Left renal pelvis (tissue), 4 donors: ENCODE measurements at regions not wholly inside any gene's neighbourhood (a gene's known extent, or its start where the extent isn't known, plus 50 kb on each side); places are given as distances from the start of the nearest gene placed in this dataset.

Experiments
- DNase-seq, 4 donors: peaks; one replicate each; pipeline ENCODE4 v3.0.0-alpha.2; 2013; ENCODE audit warnings: low read depth in 4 of 4, low spot score in 3 of 4

- DNase-seq: no peak
Observed at GRCh38 chr3:64924961-64925360, 237.2 kb upstream of the ADAMTS9 start.

GRCh38 chr3:64922213-64922612 lies 234.4 kb upstream of the ADAMTS9 start:
- no peak for DNase-seq

GRCh38 chr3:64921281-64922065 lies 233.7 kb upstream of the ADAMTS9 start:
- no peak for DNase-seq

GRCh38 chr3:64919934-64920333 lies 232.1 kb upstream of the ADAMTS9 start:
- DNase-seq: no peak

GRCh38 chr3:64918989-64919388 lies 231.2 kb upstream of the ADAMTS9 start:
- no peak for DNase-seq

GRCh38 chr3:64917914-64918453 lies 230.2 kb upstream of the ADAMTS9 start:
- DNase-seq: no peak

- no peak for DNase-seq
Observed at GRCh38 chr3:64916937-64917336, 229.1 kb upstream of the ADAMTS9 start.

- no peak for DNase-seq
Observed at GRCh38 chr3:64916192-64916798, 228.5 kb upstream of the ADAMTS9 start.

- DNase-seq: no peak
Observed at GRCh38 chr3:64915778-64916177, 228.0 kb upstream of the ADAMTS9 start.

- no peak for DNase-seq
Observed at GRCh38 chr3:64913515-64913914, 225.7 kb upstream of the ADAMTS9 start.

GRCh38 chr3:64911138-64911537 lies 223.3 kb upstream of the ADAMTS9 start:
- DNase-seq: no peak

- DNase-seq: no peak
Observed at GRCh38 chr3:64909757-64910467, 222.1 kb upstream of the ADAMTS9 start.

- no peak for DNase-seq
Observed at GRCh38 chr3:64909011-64909410, 221.2 kb upstream of the ADAMTS9 start.

- DNase-seq: no peak
Observed at GRCh38 chr3:64908251-64908685, 220.5 kb upstream of the ADAMTS9 start.

- no peak for DNase-seq
Observed at GRCh38 chr3:64905906-64906410, 218.2 kb upstream of the ADAMTS9 start.

GRCh38 chr3:64903006-64903405 lies 215.2 kb upstream of the ADAMTS9 start:
- no peak for DNase-seq

- no peak for DNase-seq
Observed at GRCh38 chr3:64901986-64902516, 214.3 kb upstream of the ADAMTS9 start.

- no peak for DNase-seq
Observed at GRCh38 chr3:64901522-64901885, 213.7 kb upstream of the ADAMTS9 start.

GRCh38 chr3:64900617-64901521 lies 213.1 kb upstream of the ADAMTS9 start:
- no peak for DNase-seq

GRCh38 chr3:64900156-64900555 lies 212.4 kb upstream of the ADAMTS9 start:
- no peak for DNase-seq
